HG02610 (cell line): ENCODE measurements at regions not wholly inside any gene's neighbourhood (a gene's known extent, or its start where the extent isn't known, plus 50 kb on each side); places are given as distances from the start of the nearest gene placed in this dataset.

Experiments used
- ATAC-seq: cut with Tn5 transposase; IDR thresholded peaks from one replicate; pipeline ENCODE4 v1.9.1; 2021; ENCODE audit warnings: mild to moderate bottlenecking, moderate library complexity; ENCODE audit not compliant: unreplicated experiment

GRCh38 chr4:4808086-4808485, 51.4 kb upstream of the MSX1 start:
- ATAC-seq = no peak

- no peak for ATAC-seq
Measured at GRCh38 chr4:4805887-4806286, 53.6 kb upstream of the MSX1 start.

- ATAC-seq = no peak
Measured at GRCh38 chr4:4803912-4804296, 55.6 kb upstream of the MSX1 start.

- ATAC-seq = no peak
Measured at GRCh38 chr4:4803216-4803911, 56.1 kb upstream of the MSX1 start.

- ATAC-seq = no peak
Measured at GRCh38 chr4:4800646-4801408, 58.6 kb upstream of the MSX1 start.

- no peak for ATAC-seq
Measured at GRCh38 chr4:4794421-4794820, 65.0 kb upstream of the MSX1 start.

- no peak for ATAC-seq
Measured at GRCh38 chr4:4792466-4792865, 67.0 kb upstream of the MSX1 start.

- no peak for ATAC-seq
Measured at GRCh38 chr4:4791299-4792111, 68.0 kb upstream of the MSX1 start.

- no peak for ATAC-seq
Measured at GRCh38 chr4:4789462-4789861, 70.0 kb upstream of the MSX1 start.

- no peak for ATAC-seq
Measured at GRCh38 chr4:4788573-4788972, 70.9 kb upstream of the MSX1 start.

- ATAC-seq = no peak
Measured at GRCh38 chr4:4787421-4787820, 72.0 kb upstream of the MSX1 start.

- ATAC-seq = no peak
Measured at GRCh38 chr4:4784379-4784778, 75.1 kb upstream of the MSX1 start.

- no peak for ATAC-seq
Measured at GRCh38 chr4:4783847-4784246, 75.6 kb upstream of the MSX1 start.

- no peak for ATAC-seq
Measured at GRCh38 chr4:4782969-4783368, 76.5 kb upstream of the MSX1 start.

- ATAC-seq = no peak
Measured at GRCh38 chr4:4781936-4782707, 77.3 kb upstream of the MSX1 start.

- no peak for ATAC-seq
Measured at GRCh38 chr4:4780729-4781244, 78.7 kb upstream of the MSX1 start.

GRCh38 chr4:4779486-4779885, 80.0 kb upstream of the MSX1 start:
- ATAC-seq = no peak

GRCh38 chr4:4779054-4779453, 80.4 kb upstream of the MSX1 start:
- ATAC-seq = no peak

GRCh38 chr4:4778554-4778953, 80.9 kb upstream of the MSX1 start:
- no peak for ATAC-seq

GRCh38 chr4:4776934-4777333, 82.5 kb upstream of the MSX1 start:
- ATAC-seq = no peak

GRCh38 chr4:4776335-4776734, 83.1 kb upstream of the MSX1 start:
- ATAC-seq = no peak
